GDM1 (cell line): ENCODE measurements at regions not wholly inside any gene's neighbourhood (a gene's known extent, or its start where the extent isn't known, plus 50 kb on each side); places are given as distances from the start of the nearest gene placed in this dataset.

ENCODE experiments used
- DNase-seq: peaks from one replicate; lab custom pipeline; 2025; lab: John Stamatoyannopoulos, UW

- DNase-seq: no peak
These were observed 165.0 kb upstream of the TLE3 start for GRCh38 chr15:70262591-70263274.

GRCh38 chr15:70262171-70262570 lies 164.5 kb upstream of the TLE3 start:
- no peak for DNase-seq

GRCh38 chr15:70261083-70261482 lies 163.4 kb upstream of the TLE3 start:
- DNase-seq: no peak

GRCh38 chr15:70260580-70260979 lies 162.9 kb upstream of the TLE3 start:
- DNase-seq: no peak

- no peak for DNase-seq
These were observed 162.2 kb upstream of the TLE3 start for GRCh38 chr15:70259640-70260508.

GRCh38 chr15:70259028-70259424 lies 161.3 kb upstream of the TLE3 start:
- peak; percentile 70 for DNase-seq

GRCh38 chr15:70258369-70259027 lies 160.8 kb upstream of the TLE3 start:
- peak; percentile 84 for DNase-seq

GRCh38 chr15:70257573-70258248 lies 160.0 kb upstream of the TLE3 start:
- peak; percentile 56 for DNase-seq

GRCh38 chr15:70257047-70257446 lies 159.3 kb upstream of the TLE3 start:
- DNase-seq: no peak

GRCh38 chr15:70254311-70254869 lies 156.7 kb upstream of the TLE3 start:
- no peak for DNase-seq

- DNase-seq: no peak
These were observed 155.9 kb upstream of the TLE3 start for GRCh38 chr15:70253461-70254156.

- no peak for DNase-seq
These were observed 155.2 kb upstream of the TLE3 start for GRCh38 chr15:70252951-70253320.

- DNase-seq: no peak
These were observed 154.6 kb upstream of the TLE3 start for GRCh38 chr15:70252056-70252950.

- DNase-seq: no peak
These were observed 153.7 kb upstream of the TLE3 start for GRCh38 chr15:70251246-70251990.

GRCh38 chr15:70250208-70251201 lies 152.8 kb upstream of the TLE3 start:
- no peak for DNase-seq

- DNase-seq: no peak
These were observed 151.9 kb upstream of the TLE3 start for GRCh38 chr15:70249616-70250015.

- peak; percentile 23 for DNase-seq
These were observed 150.7 kb upstream of the TLE3 start for GRCh38 chr15:70248116-70249025.
